Frontal cortex (tissue), 3 donors: ENCODE measurements at regions not wholly inside any gene's neighbourhood (a gene's known extent, or its start where the extent isn't known, plus 50 kb on each side); places are given as distances from the start of the nearest gene placed in this dataset.
"Not testable (repeated sequence)": the region's sequence is repeated elsewhere in the genome, so short reads cannot be mapped to it uniquely, and the experiment has no call there.

Source experiments
- DNase-seq, 2 donors: peaks; one replicate each; pipeline ENCODE4 v3.0.0; 2012; ENCODE audit warnings: low spot score in 2 of 2
- FAIRE-seq: peaks from 2 replicates; lab custom pipeline; 2012; peaks lifted over from hg19 to GRCh38; lab: Jason Lieb, UNC
- donor health status: control.
- donor health status: control.
- donor health status: control.

DNA sequence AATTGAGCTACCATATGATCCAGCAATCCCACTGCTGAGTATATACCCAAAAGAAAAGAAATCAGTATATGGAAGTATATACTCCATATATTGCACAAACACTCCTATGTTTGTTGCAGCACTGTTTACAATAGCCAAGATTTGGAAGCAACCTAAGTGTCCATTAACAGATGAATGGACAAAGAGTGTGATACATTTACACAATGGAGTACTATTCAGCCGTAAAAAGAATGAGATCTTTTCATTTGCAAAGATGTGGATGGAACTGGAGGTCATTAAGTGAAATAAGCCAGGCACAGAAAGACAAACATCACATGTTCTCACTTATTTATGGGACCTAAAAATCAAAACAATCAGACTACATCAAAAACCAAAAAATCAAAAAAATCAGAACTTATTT, 133.4 kb upstream of the ADCY1 start:
- DNase-seq, FAIRE-seq: not testable (repeated sequence)

DNA sequence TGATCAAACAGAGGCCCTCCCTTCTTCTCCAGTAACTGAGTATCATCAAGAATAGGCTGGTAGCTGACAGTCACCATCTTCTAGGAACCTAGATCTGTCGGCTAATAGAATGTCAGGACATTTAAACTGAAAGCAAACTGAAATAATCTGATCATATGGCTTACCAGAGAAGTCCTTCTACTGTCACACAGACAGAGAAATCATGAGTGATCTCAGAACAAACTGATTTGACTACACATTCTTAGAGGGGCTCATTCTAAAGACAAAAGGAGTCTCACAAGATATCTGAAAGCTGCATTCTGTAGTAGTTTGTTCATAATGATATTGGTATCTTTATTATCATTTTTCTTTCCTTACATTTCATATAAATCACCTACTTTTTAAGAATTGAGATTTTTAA, 130.9 kb upstream of the ADCY1 start:
- FAIRE-seq (no peak), DNase-seq (no peak)

DNA sequence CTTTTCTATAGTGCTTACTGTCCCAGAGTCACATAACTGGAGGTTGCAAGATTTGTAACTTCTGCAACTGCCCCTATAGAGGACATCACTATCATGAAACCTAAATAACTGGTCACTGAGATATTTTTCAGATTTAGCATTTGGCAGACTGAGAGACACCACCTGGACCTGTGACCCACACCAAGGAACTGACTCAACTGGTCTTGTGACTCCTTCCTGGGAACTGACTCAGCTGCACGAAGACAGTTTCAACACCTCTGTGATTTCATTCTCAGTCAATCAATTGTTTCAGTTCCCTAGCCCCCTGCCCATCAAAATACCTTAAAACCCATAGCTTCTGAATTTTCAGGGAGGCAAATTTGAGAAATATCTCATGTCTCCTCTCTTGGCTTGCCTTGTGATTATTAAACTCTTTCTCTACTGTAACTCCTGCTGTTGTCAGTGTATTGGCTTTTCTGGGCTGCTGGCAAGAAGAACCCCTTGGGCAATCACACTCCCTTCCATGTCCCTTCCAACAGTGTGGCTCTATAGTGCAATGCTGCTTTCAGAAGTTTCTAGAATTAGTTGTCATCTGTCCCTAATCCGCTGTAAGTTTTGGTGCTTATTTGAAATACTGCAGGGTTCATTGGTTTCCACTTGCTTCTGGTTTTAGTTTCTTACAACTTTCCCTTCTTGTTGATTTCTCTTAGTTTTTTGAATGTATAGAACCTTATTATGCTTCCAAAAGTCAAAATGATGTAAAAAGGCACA, 127.8 kb upstream of the ADCY1 start:
- DNase-seq (no peak), FAIRE-seq (no peak)

DNA sequence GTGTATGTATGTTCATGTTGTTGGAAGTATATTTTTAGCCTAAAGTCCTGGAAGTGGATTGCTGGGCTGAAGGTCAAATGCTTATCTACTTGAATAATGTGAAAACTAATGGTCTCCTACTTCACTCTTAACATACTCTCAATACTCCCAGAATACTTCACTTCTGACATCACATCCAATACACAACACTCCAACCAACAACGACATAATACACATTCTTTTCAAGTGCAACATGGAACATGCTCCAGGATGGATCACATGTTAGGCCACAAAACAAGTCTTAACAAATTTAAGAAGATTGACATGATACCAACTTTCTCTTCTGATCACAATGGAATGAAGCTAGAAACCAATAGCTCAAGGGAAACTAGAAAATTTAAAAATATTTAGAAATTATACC, 126.9 kb upstream of the ADCY1 start:
- no peak for FAIRE-seq
- no peak for DNase-seq

DNA sequence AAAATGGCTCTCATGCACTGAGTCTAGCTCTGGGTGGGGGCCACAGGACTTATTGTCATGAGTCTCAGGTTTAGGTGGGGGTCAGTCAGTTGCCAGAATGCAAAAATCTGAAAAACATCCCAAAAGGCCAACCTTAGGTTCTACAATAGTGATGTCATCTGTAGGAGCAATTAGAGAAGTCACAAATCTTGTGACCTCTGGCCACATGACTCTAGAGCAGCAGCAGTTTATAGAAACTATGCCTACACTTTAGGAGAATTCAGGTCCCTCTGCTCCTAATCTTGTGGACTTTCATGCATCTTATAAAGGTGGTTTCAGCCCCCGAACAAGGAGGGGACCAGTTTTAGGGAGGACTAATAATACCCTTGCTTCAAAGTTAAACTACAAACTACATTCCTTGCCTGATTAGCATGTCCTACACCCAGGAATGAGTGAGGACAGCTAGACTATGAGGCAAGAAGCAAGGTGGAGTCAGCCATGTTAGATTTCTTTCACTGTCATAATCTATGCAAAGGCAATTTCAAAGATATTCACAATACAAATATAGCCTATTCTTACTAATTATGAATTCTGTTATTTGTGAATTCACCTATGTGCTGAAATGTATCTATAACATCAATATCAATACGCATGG, 123.5 kb upstream of the ADCY1 start:
- no peak for DNase-seq
- no peak for FAIRE-seq

DNA sequence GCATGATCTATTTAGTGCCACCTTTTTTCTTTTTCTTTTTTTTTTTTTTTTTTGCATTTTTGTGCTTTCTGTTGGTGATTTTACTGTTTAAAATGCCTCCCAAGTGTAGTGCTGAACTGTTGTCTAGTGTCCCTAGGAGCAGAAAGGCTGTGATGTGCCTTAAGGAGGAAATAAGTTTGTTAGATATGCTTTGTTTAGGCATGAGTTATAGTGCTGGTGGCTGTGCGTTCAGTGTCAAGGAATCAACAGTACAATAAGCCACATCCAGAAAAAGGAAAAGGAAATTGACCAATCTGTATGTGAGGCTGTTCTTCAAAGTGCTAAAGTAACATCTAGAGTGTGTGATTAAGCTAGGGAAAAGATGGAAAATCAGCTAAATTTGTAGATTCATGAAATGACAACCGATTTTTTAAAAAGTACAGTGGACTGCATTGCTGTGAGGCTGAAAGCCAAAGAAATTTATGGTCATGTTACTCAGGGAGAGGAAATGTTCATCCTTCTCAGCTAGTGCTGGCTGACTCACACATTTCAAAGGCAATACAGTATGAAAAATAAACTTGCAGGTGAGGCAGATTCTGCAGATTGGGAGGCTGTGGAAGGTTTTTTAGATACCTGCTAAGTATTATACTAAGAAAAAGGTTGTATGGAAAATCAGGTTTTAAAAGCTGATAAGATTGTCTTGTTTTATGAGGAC, 122.7 kb upstream of the ADCY1 start:
- DNase-seq: no peak

DNA sequence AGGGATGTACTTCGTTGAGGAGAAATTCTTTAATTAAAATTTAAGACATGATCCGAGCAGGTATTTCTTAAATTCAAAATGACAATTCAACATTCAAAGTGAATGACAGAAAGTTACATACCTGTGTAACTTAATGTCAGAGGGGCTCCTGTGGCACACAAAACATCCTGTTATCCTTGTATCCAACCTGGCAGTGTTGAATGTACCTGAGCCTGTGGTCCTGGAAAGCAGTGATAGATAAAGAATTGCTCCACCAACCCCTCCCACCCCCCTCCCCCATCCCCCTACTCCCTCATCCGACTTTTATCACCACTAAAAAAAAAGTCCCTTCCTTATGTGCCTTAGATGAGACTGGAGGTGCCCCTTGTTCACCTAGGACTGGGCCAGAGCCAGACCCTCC, 119.4 kb upstream of the ADCY1 start:
- FAIRE-seq (no peak), DNase-seq (no peak)

More for the DNA sequence above, 122.7 kb upstream of the ADCY1 start:
- no peak for FAIRE-seq

DNA sequence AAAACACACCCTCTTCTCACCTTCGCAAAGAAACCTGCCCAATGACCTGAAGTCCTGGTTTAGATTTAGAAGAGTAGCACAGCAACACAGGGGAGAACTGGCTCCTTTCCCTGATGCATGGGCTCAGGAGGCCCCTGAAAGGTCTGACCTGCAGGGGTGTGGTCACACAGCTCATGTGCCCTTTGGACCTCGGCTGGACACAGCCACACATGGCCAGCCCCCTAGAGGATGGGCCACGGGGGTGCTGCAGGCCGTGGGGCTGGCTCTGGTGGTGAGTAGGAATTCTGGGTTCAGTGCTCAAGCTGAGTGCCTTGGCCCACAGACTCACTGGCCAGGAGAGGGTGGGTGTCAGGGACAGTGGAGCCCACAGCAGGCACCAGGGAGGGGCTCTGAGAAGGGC, 118.5 kb upstream of the ADCY1 start:
- no peak for DNase-seq
- FAIRE-seq: no peak

DNA sequence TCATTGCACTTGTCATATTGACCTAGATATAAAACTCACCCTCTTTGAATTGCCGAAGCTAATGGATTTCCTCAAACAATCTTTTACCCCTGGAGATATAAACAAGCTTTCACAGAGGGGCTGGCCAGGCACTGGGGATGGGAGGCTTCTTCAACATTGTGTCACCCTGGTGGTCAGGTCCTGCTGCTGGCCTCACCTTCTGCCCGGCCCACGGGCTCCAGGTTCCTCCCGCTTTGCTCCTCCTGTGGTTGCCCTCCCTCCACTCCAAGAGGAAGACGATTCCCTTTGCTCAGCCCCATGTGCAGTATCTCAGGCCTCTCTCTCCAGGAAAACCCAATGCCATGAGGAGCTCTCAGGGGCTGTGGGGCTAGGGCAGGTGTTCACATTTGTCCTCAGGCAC, 118.1 kb upstream of the ADCY1 start:
- FAIRE-seq (no peak), DNase-seq (no peak)

DNA sequence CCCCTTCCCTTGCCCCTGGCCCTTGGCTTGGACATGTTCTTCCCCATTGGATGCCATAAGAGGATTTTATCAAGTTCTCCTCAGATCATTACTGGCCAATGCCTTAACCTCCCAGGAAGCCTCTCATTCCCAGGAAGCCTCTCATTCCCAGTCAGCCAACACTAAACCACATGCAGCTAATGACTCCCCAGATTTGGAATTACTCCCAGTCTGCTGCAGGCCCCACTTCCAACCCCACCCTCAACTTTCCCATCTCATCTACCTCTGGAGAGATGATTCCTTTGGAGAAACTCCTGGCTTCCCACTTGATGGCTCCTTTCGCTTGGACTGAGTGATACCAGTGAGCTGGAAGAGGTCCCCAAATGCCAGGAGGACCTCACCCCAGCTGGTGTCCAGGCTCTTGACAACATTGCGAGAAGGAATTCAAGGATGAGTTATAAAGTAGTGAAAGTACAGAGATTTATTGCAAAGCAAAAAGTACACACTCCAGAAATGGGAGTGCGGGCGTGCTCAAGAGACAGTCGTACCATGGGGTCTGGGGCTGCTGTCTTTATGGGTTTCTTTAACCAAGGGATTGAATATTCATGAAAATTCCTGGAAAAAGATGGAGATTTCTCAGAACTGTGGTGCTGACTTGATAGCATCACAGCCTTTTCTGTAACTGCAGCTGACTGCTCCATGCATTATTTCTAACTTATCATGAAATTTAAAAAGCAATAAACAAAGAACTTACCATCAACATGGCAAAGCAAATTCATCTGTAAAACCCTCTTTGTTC, 117.2 kb upstream of the ADCY1 start:
- FAIRE-seq (no peak), DNase-seq (no peak)

DNA sequence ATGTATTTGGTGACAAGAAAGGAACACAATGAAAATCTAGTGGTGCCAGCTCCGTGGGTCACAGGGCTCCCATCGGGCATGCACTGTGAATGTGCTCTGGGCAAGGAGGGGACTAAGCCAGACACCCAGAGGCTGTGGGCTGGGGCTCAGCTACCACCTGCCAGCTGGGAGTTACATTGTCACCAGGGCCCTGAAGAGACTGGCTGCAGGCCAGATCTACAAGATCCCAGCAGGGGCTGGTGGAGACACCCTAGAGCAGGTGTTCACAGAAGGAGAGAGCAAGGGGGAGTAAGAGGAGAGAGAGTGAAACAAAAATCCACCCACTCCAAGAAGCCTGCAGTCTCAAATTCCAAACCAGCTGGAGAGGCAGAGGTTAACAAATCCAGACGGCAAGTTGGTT, 116.6 kb upstream of the ADCY1 start:
- FAIRE-seq (no peak), DNase-seq (no peak)

DNA sequence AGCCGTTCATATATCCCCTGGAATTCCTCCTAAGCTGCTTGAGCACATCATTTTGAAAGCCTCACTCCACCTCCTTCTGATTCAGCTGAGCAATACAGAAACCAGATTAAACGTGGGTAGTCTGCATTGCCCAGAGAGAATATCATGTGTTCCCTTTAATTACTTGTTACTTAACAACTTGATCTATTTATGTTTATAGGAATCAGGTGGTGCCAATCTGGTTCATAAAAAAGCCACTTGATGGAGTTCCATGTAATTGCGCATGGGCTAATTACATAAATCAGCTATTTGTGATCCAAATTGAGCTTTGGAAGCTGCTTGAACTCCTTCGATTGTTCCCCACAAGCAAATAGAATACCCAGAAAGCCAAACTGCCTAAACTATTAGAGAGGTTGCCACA, 114.7 kb upstream of the ADCY1 start:
- FAIRE-seq: no peak
- no peak for DNase-seq

DNA sequence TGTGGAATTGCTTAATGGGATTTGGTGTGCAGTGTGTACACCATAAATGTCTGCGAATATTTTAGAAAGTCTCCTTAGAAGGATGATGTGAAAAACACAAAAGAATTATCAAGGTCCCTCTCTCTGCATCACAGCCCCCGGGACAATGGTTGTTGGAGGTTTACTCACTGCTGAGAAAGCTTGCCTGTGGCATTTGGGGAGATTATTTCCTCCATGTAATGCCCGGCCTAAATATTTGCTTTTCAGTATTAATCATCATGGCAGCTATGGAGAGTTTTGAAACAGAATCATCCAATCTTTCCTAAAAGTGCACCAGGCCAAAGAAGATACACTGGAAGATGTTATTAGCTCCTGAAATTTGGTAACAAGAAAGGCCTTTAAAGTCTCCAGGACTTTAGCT, 113.8 kb upstream of the ADCY1 start:
- no peak for DNase-seq
- no peak for FAIRE-seq

DNA sequence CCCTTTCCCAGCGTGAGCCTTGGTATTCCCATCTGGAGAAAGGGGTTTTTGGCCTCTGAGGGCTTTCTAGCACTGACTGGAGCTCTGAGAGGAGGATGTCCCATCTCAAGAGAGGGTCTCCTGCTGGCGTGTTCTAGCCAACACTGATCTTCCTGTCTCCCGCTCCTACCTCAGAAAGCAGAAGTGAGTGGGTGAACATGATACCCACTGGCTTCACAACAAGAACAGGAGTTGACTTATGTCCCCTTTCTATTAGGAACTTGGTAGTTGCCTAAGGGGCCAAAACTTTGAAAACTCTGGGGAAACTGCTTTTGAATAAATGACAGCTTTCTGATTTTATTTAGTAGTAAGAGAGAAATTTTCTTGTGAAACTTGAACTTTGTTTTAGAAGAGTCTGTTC, 113.1 kb upstream of the ADCY1 start:
- no peak for DNase-seq
- FAIRE-seq: no peak

DNA sequence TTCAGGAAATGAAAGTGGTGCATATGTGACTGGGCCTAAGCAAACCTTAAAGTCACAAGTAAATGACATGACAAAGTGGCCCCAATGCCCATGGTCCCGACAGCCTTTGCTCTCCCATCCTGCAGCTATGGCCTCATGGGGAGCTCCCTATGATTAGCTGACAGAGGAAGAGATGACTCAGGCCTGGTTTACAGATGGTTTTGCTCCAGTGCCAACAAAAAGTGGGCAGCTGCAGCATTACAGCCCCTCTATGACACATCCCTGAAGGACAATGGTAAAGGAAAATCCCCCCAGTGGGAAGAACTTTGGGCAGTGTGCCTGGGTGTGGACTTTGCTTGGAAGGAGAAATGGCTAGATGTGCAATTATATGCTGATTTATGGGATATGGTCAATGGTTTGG, 105.1 kb upstream of the ADCY1 start:
- FAIRE-seq: no peak
- no peak for DNase-seq

DNA sequence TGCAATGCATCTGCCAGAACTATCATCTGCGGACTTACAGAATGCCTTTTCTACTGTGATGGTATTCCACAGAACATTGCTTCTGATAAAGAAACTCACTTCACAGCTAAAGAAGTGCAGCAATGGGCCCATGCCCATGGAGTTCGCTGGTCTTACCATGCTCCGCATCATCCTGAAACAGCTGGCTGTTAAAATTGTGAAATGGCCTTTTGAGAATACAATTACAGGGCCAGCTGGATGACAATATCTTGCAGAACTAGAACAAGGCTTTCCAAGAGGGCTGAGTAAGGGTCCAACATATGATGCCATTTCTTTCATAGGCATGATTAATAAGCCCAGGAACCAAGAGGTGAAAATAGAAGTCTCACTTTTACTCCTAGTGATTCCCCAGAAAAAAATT, 104.1 kb upstream of the ADCY1 start:
- FAIRE-seq: no peak

DNA sequence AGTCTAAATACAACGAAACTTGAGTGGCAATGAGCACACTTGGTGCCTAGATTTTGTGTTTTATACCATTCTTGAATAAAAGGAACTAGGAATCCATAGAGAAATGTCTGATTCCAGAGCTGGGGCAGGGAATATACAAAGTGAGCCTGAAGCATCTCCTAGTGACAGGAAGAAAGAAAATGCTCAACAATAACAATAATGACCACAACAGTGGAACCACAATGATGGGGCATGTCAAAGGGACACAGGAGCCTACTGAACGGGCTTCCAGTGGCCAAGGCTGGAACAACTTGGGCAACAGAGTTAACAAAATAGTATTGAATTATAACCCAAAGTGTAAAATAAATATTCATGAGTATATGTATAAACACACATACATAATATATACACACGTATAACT, 94.4 kb upstream of the ADCY1 start:
- no peak for FAIRE-seq
- no peak for DNase-seq

More for the DNA sequence above, 104.1 kb upstream of the ADCY1 start:
- DNase-seq: no peak

DNA sequence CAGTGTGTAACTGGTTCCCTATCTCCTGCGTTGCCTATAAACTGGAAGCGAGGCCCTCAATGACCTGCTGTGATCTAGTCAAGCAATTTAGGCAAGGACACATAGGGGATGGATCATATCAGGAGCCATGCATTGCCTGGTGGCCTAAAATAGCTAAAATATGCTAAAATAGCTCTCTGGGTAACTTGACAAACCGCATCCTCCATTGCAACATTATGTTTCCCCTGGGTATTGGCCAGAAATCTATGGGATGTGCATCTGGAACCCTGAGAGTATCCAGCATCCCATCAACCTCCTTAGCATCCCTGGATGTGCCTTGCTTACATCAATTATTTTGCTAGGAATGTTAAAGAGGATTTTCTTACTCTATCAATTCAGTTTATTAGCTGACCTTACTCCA, 91.7 kb upstream of the ADCY1 start:
- DNase-seq (no peak), FAIRE-seq (no peak)

DNA sequence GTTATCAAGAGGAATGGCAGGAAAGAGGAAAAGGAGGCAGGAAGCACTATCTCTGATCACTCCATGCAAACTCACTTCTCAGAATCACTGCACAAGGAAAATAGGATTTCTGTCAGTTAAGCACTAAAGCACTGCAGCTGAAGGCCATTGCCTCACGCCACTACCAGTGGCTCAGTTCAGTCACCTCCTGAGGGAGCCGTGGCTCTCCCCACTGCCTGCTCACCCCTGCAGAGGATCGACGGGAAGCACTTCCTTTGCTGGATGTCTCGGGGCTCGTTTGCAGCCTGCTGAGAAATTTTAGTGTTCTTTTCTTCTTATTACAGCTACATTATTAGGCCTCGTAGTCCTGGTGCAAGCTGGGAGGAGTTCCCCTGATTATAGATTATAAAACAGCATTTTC, 90.1 kb upstream of the ADCY1 start:
- FAIRE-seq (no peak), DNase-seq (no peak)

DNA sequence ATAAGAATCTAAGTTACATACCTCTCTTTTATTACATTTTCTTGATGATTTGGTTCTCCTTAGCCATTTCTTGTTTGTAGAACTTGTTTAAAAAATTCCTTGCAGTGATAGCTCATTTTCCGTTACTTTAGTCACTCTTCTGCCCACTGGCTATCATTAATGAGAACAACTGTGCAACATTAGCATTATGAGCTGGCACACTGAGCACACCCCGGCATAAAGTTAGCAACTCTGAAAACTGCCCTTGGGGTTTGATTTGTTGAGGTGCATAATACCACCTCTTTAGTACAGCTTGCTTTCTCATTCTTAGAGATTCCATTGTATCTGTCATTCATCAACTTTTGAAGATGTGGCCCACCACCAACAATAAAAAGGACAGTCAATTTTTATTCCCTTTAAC, 87.6 kb upstream of the ADCY1 start:
- no peak for FAIRE-seq
- no peak for DNase-seq

DNA sequence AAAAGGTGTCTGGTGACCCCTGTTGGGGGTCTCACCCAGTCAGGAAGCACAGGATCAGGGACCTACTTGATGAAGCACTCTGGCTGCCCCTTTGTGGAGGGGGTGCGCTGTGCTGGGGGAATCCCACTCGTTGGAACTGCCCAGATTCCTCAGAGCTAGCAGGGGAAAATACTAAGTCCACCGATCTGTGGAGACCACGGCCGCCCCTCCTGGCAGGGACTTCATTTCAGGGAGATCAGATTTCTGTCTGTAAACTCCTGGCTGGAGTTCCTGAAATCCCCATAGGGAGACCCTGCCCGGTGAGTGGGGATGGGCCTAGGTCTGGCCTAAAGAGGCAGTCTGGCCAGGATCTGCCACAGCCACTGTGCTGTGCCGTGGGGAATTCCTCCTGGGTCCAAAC, 79.3 kb upstream of the ADCY1 start:
- FAIRE-seq: no peak
- DNase-seq: no peak
